Esophagus muscularis mucosa (tissue), 4 donors: ENCODE measurements at regions not wholly inside any gene's neighbourhood (a gene's known extent, or its start where the extent isn't known, plus 50 kb on each side); places are given as distances from the start of the nearest gene placed in this dataset.
"Not testable (repeated sequence)": the region's sequence is repeated elsewhere in the genome, so short reads cannot be mapped to it uniquely, and the experiment has no call there.

Source experiments
- DNase-seq: peaks from one replicate; pipeline ENCODE4 v3.0.0-alpha.2; 2017; ENCODE audit errors: extremely low spot score
- H3K27ac ChIP-seq, 4 donors: fragments of 200-600 bp; sonication (generic); replicated peaks in 1 of 4; 1 replicate in 3 of 4; 2 replicates in 1 of 4; pipeline ENCODE4 v1.5.1; 2016 to 2019; ENCODE audit warnings: mild to moderate bottlenecking in 1 of 4
- H3K27me3 ChIP-seq, 4 donors: fragments of 200-600 bp; sonication (generic); one replicate each; pipeline versions ENCODE4 v1.5.1 to v1.6.0; 2016 to 2019
- H3K36me3 ChIP-seq, 4 donors: fragments of 200-600 bp; sonication (generic); one replicate each; pipeline ENCODE4 v1.5.1; 2016 to 2019
- H3K4me1 ChIP-seq, 4 donors: fragments of 200-600 bp; sonication (generic); one replicate each; pipeline ENCODE4 v1.5.1; 2016 to 2019
- H3K4me3 ChIP-seq, 4 donors: fragments of 200-600 bp; sonication (generic); 1 replicate in 2 of 4; 2 replicates in 2 of 4; pipeline ENCODE4 v1.5.1; 2016 to 2019; ENCODE audit warnings: mild to moderate bottlenecking in 4 of 4, moderate library complexity in 1 of 4
- H3K9me3 ChIP-seq, 4 donors: fragments of 200-600 bp; sonication (generic); 1 replicate in 3 of 4; 2 replicates in 1 of 4; pipeline ENCODE4 v1.5.1; 2016 to 2019
- CTCF ChIP-seq, 3 experiments: fragments of 200-600 bp in 2 of 3; fragments of 450-650 bp in 1 of 3; sonication (generic) in 2 of 3; IDR thresholded peaks; one replicate each; pipeline ENCODE4 v1.5.1; 2017 to 2019; ENCODE audit warnings: antibody characterized with exemption in 3 of 3, mild to moderate bottlenecking in 2 of 3, moderate library complexity in 1 of 3
- EP300 ChIP-seq: sonication (generic); formaldehyde crosslinking; IDR thresholded peaks from one replicate; pipeline ENCODE4 v1.6.1; 2017; ENCODE audit warnings: antibody characterized with exemption
- POLR2A ChIP-seq: fragments of 450-650 bp; IDR thresholded peaks from one replicate; pipeline ENCODE4 v1.6.1; 2017; ENCODE audit warnings: antibody characterized with exemption, moderate library complexity, mild to moderate bottlenecking, low read depth
- POLR2AphosphoS5 ChIP-seq, 2 donors: sonication (generic); formaldehyde crosslinking; IDR thresholded peaks; one replicate each; pipeline ENCODE4 v1.6.1; 2017; ENCODE audit warnings: antibody characterized with exemption in 2 of 2
- WGBS: methylation state at CpG from one replicate; pipeline ENCODE4 v1.1.5; 2018; 5-methylcytosine and 5-hydroxymethylcytosine counted together
- intact Hi-C: fragments of 100-400 bp; cut with DNase I; formaldehyde crosslinking; loops from one replicate; pipeline ENCODE4 v1.15.1; 2023

- Histone ChIP-seq H3K27ac (no peak overlapping the region), H3K9me3 (peaks cover 0 to 18% (median 2%) of the 10 kb centered on the region in 4 donors), H3K4me3 (no peak overlapping the region), H3K4me1 (no peaks in the 10 kb centered on the region), H3K36me3 (no peaks in the 10 kb centered on the region), H3K27me3 (no peaks in the 10 kb centered on the region)
- 89% methylated on average over 3 of the region's 12 CpGs for WGBS
- TF ChIP-seq CTCF (IDR thresholded peaks at IDR 0.05) = no peak
- TF ChIP-seq EP300 = no peak
- TF ChIP-seq POLR2AphosphoS5 (IDR thresholded peaks at IDR 0.05) = no peak
- TF ChIP-seq POLR2A = no peak
- DNase-seq = no peak
- intact Hi-C loops = no loop called here
Observed at GRCh38 chr4:111074523-111075114, 451.7 kb upstream of the PITX2 start.

- intact Hi-C loops, H3K4me1 ChIP-seq, H3K27ac ChIP-seq, H3K4me3 ChIP-seq, DNase-seq, H3K36me3 ChIP-seq, H3K27me3 ChIP-seq: not testable (repeated sequence)
- 60% methylated on average over 1 of the region's 1 CpG for WGBS
- H3K9me3 ChIP-seq = peaks cover 0 to 18% (median 2%) of the 10 kb centered on the region in 4 donors
Observed at GRCh38 chr4:111076299-111076698, 453.4 kb upstream of the PITX2 start.

GRCh38 chr4:111108153-111108552 lies 485.3 kb upstream of the PITX2 start:
- Histone ChIP-seq H3K27me3 (no peaks in the 10 kb centered on the region), H3K9me3 (no peaks in the 10 kb centered on the region), H3K36me3 (no peaks in the 10 kb centered on the region), H3K4me3 (no peak overlapping the region), H3K27ac (no peak overlapping the region), H3K4me1 (no peaks in the 10 kb centered on the region)
- intact Hi-C loops = no loop called here
- no peak for DNase-seq
- 67% methylated on average over 1 of the region's 1 CpG for WGBS
- TF ChIP-seq EP300 = no peak

GRCh38 chr4:111113591-111113990 lies 490.7 kb upstream of the PITX2 start:
- intact Hi-C loops = no loop called here
- Histone ChIP-seq H3K9me3 (no peaks in the 10 kb centered on the region), H3K4me3 (no peak overlapping the region), H3K36me3 (no peaks in the 10 kb centered on the region), H3K27me3 (no peaks in the 10 kb centered on the region), H3K27ac (no peak overlapping the region), H3K4me1 (no peaks in the 10 kb centered on the region)
- TF ChIP-seq EP300 (no peak), POLR2A (no peak), CTCF (IDR thresholded peaks at IDR 0.05) (no peak), POLR2AphosphoS5 (IDR thresholded peaks at IDR 0.05) (no peak)
- WGBS = 85% methylated on average over 3 of the region's 3 CpGs
- no peak for DNase-seq

- Histone ChIP-seq H3K27me3 (no peaks in the 10 kb centered on the region), H3K27ac (no peak overlapping the region), H3K36me3 (no peaks in the 10 kb centered on the region), H3K9me3 (no peaks in the 10 kb centered on the region), H3K4me1 (no peaks in the 10 kb centered on the region), H3K4me3 (no peak overlapping the region)
- intact Hi-C loops = no loop called here
- WGBS = 72% methylated on average over 4 of the region's 4 CpGs
- no peak for DNase-seq
- TF ChIP-seq POLR2A = no peak
- no peak for TF ChIP-seq CTCF (IDR thresholded peaks at IDR 0.05)
- TF ChIP-seq EP300 = no peak
- no peak for TF ChIP-seq POLR2AphosphoS5 (IDR thresholded peaks at IDR 0.05)
Observed at GRCh38 chr4:111115881-111116280, 493.0 kb upstream of the PITX2 start.

- DNase-seq = no peak
Observed at GRCh38 chr4:111120191-111120590, 497.3 kb upstream of the PITX2 start.

More at GRCh38 chr4:111120191-111120590, 497.3 kb upstream of the PITX2 start:
- TF ChIP-seq CTCF (IDR thresholded peaks at IDR 0.05) = no peak
- intact Hi-C loops = no loop called here
- Histone ChIP-seq H3K27ac (no peak overlapping the region), H3K9me3 (no peaks in the 10 kb centered on the region), H3K4me3 (no peak overlapping the region), H3K4me1 (no peaks in the 10 kb centered on the region), H3K36me3 (no peaks in the 10 kb centered on the region), H3K27me3 (no peaks in the 10 kb centered on the region)
